HL-60 (cell line): ENCODE measurements at regions not wholly inside any gene's neighbourhood (a gene's known extent, or its start where the extent isn't known, plus 50 kb on each side); places are given as distances from the start of the nearest gene placed in this dataset.

Experiments used
- CTCF ChIP-seq: IDR thresholded peaks from one replicate; pipeline ENCODE4 v1.5.1; 2011; ENCODE audit warnings: low read length, control low read depth, inconsistent platforms; ENCODE audit not compliant: insufficient read depth
- GABPA ChIP-seq: IDR thresholded peaks from 2 replicates; pipeline ENCODE4 v1.6.1; 2012; ENCODE audit warnings: low read depth
- POLR2AphosphoS5 ChIP-seq: IDR thresholded peaks from 2 replicates; pipeline ENCODE4 v1.6.1; 2012; ENCODE audit warnings: low read depth
- REST ChIP-seq: IDR thresholded peaks from 2 replicates; pipeline ENCODE4 v1.6.1; 2012; ENCODE audit warnings: low read depth; ENCODE audit not compliant: insufficient replicate concordance

DNA sequence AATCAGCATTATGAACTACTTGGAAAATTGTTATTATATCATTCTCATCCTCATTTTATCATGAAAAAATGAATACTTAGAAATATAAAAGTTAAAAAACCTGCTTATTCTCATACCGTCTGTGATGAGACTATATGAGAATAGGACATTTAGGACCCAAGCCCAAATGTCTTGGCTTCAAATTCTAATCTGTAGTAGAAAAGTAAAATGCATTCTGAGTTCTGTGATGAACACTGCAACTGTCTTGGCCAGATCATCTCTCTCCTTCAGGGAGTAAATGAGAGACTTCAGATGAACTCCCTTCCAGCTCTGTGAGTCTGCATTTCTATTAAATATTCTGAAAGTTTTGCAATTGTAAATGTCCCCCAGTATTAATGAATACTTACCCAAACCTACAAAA, 940.7 kb upstream of the KLHL29 start:
- TF ChIP-seq CTCF (no peak), REST (no peak), POLR2AphosphoS5 (no peak), GABPA (no peak)
